ENCODE measurements at regions not wholly inside any gene's neighbourhood (a gene's known extent, or its start where the extent isn't known, plus 50 kb on each side); places are given as distances from the start of the nearest gene placed in this dataset.
A peak's percentile ranks its signal among the peaks of the same experiment; 100 is the strongest.

DNA sequence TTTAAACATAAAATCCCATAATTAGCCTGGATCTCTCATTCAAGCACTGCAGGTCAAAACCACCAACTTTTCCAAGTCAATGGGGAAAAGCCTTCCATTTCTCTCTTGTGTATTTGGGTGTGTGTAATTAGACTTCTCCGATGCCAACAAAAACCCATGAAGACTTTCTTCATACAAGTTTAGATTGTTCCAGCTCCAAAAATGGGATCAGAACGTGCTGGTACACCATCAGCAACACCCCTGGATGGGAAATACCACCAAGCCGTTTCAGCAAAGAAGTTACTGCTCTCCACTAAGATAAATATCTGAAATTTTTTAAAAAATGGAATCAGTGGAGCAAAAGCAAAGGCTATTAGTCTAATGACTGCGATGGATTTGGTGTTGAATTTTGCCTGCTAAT, 837.3 kb upstream of the SOX9 start:
- DNase-seq (ENCODE audit: low spot score): no peak

DNA sequence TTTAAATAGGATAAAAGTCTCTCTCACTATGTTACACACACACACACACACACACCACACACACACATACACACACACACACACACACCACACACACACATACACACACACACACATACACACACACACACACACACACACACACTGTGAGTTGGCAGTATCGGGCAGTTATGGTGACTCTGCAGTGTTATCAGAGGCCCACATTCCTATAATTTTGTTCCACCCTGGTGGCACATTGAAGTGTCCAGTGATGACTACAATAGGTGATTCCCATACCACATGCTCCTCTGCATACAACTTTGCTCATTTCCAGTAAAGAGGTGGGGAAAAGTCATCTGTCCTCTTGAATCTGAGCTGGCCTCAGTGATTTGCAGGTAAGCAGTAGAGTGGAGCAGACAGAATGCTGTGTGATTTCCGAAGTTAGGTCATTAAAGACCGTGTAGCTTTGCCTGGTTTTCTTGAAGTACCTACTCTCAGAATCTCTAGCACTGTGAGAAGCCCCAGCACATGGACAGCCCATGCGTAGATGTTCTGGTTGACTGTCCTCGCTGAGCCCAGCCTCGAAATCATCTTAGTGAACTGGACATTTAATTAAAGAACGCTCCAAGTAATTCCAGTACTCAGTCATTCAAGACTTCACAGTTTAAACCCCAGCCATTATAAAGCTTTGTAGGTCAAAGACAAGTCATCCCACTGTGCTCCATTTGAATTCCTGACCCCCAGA, 836.6 kb upstream of the SOX9 start:
- no peak for DNase-seq (ENCODE audit: low spot score)

DNA sequence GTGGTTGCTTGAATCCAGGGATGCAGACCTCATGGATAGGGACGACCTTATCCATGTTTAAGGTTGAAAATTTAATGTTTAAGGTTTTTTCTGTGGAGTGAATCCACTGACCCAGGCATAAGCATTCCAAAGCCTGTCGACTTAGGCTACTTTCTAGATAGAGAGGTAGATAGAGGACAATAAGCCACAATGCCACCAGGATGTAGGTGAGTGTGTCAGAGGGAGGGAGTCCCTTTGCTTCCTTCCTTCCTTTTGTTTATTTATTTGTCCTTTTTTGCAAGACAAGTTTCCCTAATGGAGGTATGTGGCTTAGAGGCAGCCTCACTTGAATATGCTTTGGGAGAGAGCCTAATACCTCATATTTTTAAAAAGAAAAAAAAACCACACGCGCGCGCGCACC, 834.2 kb upstream of the SOX9 start:
- DNase-seq (ENCODE audit: low spot score): no peak

DNA sequence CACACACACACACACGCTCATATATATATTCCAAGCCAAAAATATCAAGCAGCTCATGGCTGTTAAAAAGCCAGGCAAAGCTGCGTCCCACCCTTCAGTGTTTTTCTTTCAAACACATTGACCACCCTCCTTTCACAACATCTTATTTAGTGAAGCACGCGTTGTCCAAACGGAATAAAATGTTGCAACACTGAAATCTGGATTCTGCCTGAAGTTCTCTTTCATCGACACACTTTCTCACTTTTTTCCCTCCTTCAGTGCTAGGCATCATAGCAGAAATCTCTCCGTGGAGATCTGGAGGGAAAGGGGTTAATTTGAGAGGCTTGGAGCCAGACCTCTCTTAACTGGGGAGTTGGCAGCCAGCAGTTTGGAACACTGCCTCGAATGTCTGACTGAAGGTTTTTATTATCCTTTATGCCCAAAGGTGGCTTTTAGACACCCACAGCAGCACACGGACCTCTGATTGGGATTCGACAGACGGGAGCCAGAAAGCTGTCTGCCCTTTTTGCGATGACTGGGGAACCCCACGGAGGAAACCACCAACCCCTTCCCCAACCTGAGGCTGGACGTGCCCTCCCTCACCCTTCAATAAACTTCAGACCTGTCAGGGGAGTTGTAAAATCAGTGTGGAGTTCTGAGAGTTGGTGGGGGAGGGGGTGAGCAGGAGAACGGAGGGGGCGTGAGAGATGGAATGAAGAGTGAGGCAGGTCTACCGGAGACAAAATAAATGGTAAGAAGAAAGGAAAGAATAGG, 833.6 kb upstream of the SOX9 start:
- DNase-seq (ENCODE audit: low spot score): no peak

DNA sequence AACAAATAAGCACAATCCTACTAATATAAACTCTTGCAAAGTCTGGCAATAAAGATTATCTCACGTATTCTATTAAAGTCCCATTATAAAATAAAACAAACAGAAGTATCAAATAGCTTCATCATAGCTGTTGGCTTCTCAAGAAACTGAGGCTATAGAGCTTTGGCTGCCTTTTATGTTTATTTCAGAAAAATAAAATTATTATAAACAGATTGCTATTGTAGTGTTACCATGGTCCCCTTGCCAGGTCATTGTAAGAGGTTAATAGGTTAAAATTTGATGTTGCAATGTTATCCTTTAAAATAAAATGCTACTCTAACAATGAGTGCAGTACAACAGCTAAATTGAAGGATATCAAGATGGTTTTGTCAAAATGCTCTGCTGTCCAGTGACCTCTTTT, 828.8 kb upstream of the SOX9 start:
- DNase-seq (ENCODE audit: low spot score): no peak

DNA sequence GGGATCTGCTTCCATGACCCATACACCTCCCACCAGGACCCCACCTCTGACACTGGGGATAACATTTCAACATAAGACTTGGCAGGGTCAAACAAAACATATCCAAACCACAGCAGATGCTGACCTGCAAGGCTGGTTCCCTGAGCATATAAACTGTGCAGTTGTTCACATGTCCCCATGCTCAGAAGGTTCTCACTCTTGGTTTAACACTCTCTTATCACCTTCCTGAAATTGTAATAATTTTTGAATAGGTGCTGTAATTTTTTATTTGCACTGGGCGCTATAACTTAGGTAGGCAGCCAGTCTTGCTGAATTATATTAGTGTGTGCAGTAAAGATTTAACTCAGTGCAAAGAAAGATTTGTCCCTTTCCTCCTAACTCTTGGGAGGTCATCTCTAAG, 824.8 kb upstream of the SOX9 start:
- DNase-seq (ENCODE audit: low spot score): no peak

DNA sequence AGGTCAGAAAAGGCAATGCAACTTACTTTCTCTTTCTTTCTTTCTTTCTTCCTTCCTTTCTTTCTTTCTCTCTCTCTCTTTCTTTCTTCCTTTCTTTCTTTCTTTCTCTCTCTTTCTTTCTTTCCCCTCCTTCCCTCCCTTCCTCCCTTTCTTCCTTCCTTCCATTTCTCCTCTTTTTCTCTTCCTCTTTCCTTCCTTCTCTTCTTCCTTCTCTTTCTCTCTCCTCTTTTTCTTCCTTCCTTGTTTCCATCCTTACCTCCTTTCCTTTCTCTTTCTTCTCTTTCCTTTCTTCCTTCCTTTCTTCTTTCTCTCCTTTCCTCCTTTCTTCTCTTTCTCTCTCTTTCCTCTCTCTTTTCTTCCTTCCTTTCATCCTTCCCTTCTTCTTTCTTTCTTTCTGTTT, 819.8 kb upstream of the SOX9 start:
- DNase-seq (ENCODE audit: low spot score): no peak

DNA sequence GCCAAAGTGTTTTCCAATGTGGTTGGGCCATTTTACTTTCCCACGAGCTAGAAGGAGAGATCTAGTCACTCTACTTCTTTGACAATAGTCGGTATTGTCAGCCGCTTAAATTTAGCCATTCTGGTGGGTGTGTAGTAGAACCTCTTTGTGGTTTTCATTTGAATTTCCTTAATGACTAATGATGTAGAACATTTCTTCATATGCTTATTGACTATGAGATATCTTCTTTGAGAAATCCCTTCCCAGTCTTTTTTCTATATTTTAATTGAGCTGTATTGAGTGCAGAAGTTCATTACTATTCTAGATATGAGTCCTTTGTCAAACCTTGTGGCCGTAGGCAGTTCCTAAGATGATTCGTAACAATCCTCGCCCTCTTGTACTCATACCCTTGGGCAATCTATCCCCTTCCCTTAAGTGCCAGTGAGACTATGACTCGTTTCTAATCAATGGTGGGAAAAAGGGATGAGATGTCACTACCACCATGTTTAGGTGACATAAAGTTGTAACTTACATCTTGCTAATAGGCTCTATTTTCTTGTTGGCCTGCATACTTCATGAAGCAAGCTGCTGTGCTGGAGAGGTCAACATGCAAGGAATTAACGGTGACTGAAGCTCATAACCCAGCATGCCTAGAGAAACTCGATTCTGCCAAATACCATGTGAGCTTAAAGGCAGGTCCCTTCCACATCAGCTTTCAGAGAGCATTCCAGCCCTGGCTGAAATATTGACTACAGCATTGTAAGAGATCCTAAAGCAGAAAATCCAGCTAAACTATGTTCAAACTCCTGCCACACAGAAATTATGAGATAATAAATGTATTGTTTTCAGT, 817.9 kb upstream of the SOX9 start:
- no peak for DNase-seq (ENCODE audit: low spot score)

DNA sequence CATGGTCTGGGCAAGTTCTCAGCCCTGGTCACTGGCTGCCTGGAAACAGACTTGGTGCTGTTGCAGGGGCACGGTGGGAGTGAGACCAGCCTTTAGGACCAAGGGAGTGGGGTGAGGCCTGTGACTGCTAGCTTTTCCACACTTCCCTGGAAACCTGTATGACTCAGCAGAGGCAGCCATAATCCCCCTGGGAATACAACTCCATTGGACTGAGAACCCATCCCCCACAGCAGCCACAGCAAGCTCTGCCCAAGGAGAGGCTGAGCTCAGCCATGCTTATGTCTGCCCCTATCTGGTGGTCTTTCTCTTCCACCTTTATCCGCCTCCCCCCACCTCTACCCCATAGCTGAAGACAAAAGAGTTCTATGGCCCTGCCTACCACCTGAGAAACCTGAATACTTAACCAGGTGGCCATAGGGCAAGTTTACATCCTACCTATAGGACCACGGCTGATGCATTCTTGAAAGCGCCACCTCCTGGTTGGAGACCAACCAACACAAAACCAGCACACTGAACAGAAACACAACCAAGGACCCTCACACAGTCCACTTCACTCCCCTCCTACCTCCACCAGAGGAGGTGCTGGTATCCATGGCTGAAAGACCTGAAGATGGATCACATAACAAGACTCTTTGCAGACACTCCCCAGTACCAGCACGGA, 816.2 kb upstream of the SOX9 start:
- no peak for DNase-seq (ENCODE audit: low spot score)

DNA sequence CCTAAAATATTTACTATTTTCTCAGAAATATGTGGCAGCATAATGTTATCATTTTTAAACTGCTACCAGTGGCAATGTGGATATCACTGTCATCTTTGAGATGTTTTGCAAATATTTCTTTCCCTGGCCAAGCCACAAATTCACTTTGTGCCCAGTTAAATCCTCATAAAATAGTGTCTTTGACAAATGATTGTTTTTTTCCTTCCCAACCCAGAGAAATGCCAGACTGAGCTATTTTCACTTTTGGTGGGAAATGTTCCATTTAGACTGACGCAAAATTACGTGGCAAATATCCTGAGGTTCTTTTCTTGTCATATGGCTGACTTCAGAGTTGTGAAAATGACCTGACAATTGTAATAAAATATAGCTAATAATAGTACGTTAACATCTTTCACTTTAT, 807.0 kb upstream of the SOX9 start:
- no peak for DNase-seq (ENCODE audit: low spot score)

DNA sequence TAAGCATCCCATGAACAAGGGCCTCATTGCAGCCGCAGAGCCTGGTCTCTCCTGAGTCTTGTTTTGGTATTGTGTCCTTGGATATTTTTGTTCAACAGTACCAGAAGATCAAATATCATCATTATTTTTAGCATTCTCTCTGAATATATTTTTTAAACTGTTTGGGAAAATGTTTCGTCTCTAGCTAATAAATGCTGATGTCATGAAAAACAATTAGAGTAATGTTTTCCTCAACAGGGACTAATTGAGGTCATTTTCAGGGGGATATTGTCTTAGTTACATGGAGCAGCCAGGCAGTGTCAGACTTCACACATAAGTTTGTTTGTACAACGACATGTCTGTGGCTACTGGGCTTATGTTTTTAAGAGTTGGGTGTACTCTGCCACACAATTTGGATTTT, 805.3 kb upstream of the SOX9 start:
- peak; percentile 32 for DNase-seq (ENCODE audit: low spot score)

DNA sequence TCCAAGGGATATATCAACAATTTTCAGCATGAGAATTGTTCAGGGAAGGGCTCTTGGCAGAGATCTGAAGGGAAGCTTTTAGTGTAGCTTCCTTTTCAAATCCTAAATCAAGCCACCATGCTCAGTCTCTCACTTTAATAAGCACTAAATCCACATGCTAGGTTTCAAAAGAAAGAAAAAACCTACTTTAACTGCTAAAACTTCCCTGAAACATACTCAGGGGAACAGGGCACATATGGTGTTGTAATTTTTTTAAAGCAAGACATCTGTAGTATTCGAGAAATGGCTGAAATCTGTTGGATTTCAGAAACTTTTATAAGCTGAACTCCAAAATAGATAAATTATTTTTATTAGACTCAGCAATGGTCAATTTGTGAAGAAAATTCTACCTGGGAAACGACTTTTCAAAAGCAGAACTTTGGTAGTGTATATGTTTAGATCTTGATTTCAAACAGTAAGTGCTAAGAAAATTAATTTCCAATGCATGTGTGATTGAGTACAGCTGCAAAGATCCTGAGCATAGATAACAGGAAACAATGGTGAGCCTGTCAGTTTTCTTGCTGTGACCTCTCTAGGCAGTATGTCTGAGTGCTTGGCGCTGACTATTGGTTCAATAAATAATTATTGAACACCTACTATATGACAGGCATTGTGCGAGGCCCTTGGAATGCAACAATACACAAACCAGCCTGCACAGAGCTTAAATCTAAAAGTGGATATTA, 804.5 kb upstream of the SOX9 start:
- no peak for DNase-seq (ENCODE audit: low spot score)

DNA sequence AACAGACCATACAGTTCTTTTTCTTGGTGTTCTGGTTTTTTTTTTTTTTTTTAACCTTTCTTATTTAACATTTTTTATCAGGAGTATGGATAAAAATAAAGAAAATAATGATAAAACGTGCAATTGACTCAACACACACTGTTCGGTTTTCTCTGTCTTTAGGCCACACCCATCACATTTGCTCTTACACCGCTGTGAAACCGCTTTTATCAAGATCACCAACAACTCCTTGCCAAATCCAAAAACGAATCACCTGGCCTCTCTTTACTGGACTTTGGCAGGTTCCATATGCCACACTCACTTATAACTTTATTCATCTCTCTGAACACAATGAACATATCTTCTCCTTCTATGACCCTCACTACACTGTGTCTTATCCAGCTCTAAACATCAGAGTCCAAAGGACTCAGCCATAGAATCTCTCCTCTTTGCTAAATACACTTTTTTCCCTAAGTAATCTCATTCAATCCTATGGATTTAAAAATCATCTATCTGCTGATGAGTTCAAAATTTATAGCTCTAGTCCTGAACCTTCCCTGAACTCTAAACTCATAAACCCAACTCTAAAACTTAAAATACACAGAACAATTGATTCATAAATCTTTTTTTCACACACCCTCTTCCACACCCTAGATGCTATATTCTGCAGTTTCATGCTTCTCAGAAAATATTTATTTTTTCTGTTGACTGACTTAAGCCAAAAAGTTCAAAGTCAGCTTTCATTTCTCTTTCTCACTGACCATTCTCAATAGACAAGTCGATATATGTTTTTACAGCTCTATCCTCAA, 800.6 kb upstream of the SOX9 start:
- DNase-seq (ENCODE audit: low spot score): no peak

- no peak for DNase-seq (ENCODE audit: low spot score)
These were observed 795.7 kb upstream of the SOX9 start for GRCh38 chr17:71325117-71325516.

DNA sequence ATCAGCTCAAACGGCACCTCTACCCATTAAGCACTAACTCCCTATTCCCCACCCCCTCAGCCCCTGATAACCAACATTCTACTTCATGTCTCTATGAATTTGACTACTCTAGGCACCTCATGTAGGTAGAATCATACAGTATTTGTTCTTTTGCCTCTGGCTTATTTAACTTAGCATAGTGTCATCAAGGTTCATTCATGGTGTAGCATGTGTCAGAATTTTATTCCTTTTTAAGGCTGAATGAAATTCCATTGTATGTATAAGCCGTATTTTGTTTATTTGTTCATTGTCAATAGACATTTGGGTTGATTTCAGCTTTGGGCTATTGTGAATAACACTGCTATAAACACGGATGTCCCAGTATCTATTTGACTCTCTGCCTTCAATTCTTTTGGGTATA, 794.9 kb upstream of the SOX9 start:
- DNase-seq (ENCODE audit: low spot score): no peak

GRCh38 chr17:71327376-71328059, 793.3 kb upstream of the SOX9 start:
- DNase-seq (ENCODE audit: low spot score): no peak

DNA sequence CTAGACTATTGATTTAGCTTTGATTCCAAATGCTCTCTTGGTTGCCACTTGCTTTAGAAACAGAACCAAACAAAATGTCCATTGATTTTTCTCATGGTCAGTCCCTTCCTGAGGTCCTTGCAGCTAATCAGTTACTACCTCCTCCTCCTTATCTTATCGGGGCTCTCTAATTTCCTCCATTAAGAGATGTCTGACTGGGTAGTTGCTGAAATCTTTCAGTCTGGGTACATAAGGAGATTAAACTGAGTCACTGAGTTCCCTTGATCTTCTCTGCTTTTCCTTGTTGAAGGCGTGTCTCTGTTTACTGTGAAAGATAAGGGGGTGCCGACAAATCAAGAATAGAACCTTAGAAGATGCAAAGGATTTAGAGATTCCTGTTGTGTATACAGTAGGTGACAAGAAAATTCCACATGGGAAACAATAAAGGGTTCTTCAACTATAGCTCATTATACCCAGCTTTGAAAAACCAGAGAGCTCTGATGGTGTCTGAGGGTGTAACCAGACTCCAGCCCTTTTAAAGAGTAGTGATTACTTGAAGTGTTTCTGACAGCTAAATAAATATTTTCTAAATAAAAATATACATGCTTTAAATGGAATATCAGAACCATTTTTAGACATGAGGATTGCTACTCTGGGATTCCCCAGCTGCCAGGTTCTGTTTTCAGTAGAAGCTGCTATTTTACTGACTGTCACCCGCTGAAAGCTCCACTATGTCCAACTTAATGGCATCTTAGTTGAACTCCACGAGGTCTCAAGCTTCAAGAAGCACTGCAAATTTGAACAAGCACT, 791.3 kb upstream of the SOX9 start:
- DNase-seq (ENCODE audit: low spot score): no peak

GRCh38 chr17:71330099-71330375, 790.8 kb upstream of the SOX9 start:
- DNase-seq (ENCODE audit: low spot score): no peak

- DNase-seq (ENCODE audit: low spot score): peak; percentile 62
These were observed 789.0 kb upstream of the SOX9 start for GRCh38 chr17:71331754-71332325.
